Upper lobe of left lung (tissue), 4 donors: ENCODE measurements at regions not wholly inside any gene's neighbourhood (a gene's known extent, or its start where the extent isn't known, plus 50 kb on each side); places are given as distances from the start of the nearest gene placed in this dataset.

Source experiments
- CTCF ChIP-seq, 6 experiments: fragments of 450-650 bp in 4 of 6; fragments of 200-600 bp in 2 of 6; sonication (generic) in 2 of 6; IDR thresholded peaks; one replicate each; pipeline ENCODE4 v1.5.1; 2016 to 2019; ENCODE audit warnings: antibody characterized with exemption in 6 of 6
- POLR2A ChIP-seq, 4 donors: fragments of 450-650 bp; IDR thresholded peaks; one replicate each; pipeline ENCODE4 v1.5.1; 2016 to 2017; ENCODE audit warnings: antibody characterized with exemption in 4 of 4, mild to moderate bottlenecking in 2 of 4

GRCh38 chr3:64922213-64922612, 234.4 kb upstream of the ADAMTS9 start:
- TF ChIP-seq POLR2A (IDR thresholded peaks at IDR 0.05) (no peak), CTCF (IDR thresholded peaks at IDR 0.05) (no peak)
